Stimulated activated naive CD8-positive, alpha-beta T cell treated with anti-CD3 and anti-CD28 coated beads, Interleukin-15, amount 100 ng/mL, for 72 hours (primary cell): ENCODE measurements at regions not wholly inside any gene's neighbourhood (a gene's known extent, or its start where the extent isn't known, plus 50 kb on each side); places are given as distances from the start of the nearest gene placed in this dataset.

ENCODE experiments used
- ATAC-seq: fragments of 150-1000 bp; cut with Tn5 transposase; 2 replicates; pipeline ENCODE4 v1.10.0; 2021; ENCODE audit warnings: mild to moderate bottlenecking, moderate library complexity
- DNase-seq, 2 donors: peaks; one replicate each; pipeline ENCODE4 v3.0.0; 2021 to 2022
- H3K27ac Mint-ChIP-seq, 2 donors: one replicate each; pipeline ENCODE4 v1.8.0; 2022; ENCODE audit warnings: mild to moderate bottlenecking in 2 of 2, mixed read lengths in 2 of 2, moderate library complexity in 2 of 2
- H3K27me3 Mint-ChIP-seq: one replicate; pipeline ENCODE4 v1.8.0; 2022; ENCODE audit warnings: mixed read lengths
- H3K4me1 Mint-ChIP-seq: one replicate; pipeline ENCODE4 v1.8.0; 2022; ENCODE audit warnings: mild to moderate bottlenecking, mixed read lengths
- H3K4me3 Mint-ChIP-seq, 2 donors: one replicate each; pipeline ENCODE4 v1.8.0; 2022; ENCODE audit warnings: mild to moderate bottlenecking in 2 of 2, mixed read lengths in 2 of 2, moderate library complexity in 1 of 2
- H3K9me3 Mint-ChIP-seq, 2 donors: one replicate each; pipeline ENCODE4 v1.8.0; 2022; ENCODE audit warnings: mixed read lengths in 2 of 2

DNA sequence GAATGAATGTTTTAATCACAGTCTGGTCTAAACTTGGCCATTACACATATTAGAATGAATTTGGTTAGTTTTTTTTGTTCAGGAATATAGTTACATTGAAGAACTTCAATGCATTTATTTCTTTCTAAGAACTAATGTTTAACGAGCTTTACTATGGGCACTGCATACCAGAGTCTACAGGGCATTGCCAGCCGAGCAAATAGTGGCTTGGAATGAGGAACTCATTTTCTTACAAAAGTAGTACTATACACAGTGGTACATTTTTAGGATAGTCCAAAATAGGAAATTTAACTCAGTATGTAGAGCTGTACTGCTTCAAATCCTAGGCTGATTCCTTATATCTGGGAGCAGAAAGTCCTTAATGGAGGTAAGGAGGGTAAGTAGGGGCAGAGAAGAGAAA is 155.4 kb downstream of the CARTPT start:
- Mint-ChIP-seq H3K4me1 (no peaks in the 10 kb centered on the region), H3K27ac (no peak overlapping the region), H3K27me3 (peaks cover 8% of the 10 kb centered on the region), H3K9me3 (no peaks in the 10 kb centered on the region), H3K4me3 (no peak overlapping the region)
- ATAC-seq (no peak), DNase-seq (no peak)

DNA sequence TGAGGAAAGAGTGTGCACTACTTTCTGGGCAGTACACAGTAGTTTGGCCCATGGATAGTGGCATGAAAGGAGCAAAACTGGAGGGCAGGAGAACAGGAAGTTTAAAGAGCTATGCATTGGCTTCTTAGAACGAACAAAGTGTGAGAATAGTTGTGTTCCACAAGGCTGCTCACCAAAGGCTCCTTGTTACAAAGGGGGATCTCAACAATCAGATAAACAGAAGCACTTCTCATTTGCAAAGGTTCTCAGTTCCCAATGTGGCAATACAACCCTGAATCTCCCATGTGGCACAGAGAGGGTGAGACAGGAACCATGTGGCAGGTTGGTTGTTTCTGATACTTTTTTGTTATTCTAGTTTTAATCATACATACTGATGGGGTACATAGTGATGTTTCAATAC is 158.4 kb downstream of the CARTPT start:
- Mint-ChIP-seq H3K9me3 (no peaks in the 10 kb centered on the region), H3K27ac (no peak overlapping the region), H3K27me3 (no peaks in the 10 kb centered on the region), H3K4me1 (no peaks in the 10 kb centered on the region), H3K4me3 (no peak overlapping the region)
- DNase-seq (no peak), ATAC-seq (no peak)

- peak overlapping the region in 1 of 2 donors; percentile 19 for H3K27ac Mint-ChIP-seq
- H3K9me3 Mint-ChIP-seq: no peaks in the 10 kb centered on the region
- H3K27me3 Mint-ChIP-seq: no peaks in the 10 kb centered on the region
- no peaks in the 10 kb centered on the region for H3K4me1 Mint-ChIP-seq
- ATAC-seq: no peak
- DNase-seq: no peak
- H3K4me3 Mint-ChIP-seq: no peak overlapping the region
These were observed 161.5 kb downstream of the CARTPT start for GRCh38 chr5:71880536-71880935.

- no peak overlapping the region for H3K27ac Mint-ChIP-seq
- H3K27me3 Mint-ChIP-seq: no peaks in the 10 kb centered on the region
- peaks cover 2% of the 10 kb centered on the region in 2 donors for H3K9me3 Mint-ChIP-seq
- H3K4me1 Mint-ChIP-seq: no peaks in the 10 kb centered on the region
- ATAC-seq: no peak
- H3K4me3 Mint-ChIP-seq: no peak overlapping the region
- DNase-seq: no peak
These were observed 164.0 kb downstream of the CARTPT start for GRCh38 chr5:71882826-71883741.

- ATAC-seq (no peak), DNase-seq (no peak)
- Mint-ChIP-seq H3K4me1 (no peaks in the 10 kb centered on the region), H3K4me3 (no peak overlapping the region), H3K27me3 (no peaks in the 10 kb centered on the region), H3K9me3 (peaks cover 7% of the 10 kb centered on the region in 2 donors), H3K27ac (no peak overlapping the region)
These were observed 164.6 kb downstream of the CARTPT start for GRCh38 chr5:71883742-71884103.

DNA sequence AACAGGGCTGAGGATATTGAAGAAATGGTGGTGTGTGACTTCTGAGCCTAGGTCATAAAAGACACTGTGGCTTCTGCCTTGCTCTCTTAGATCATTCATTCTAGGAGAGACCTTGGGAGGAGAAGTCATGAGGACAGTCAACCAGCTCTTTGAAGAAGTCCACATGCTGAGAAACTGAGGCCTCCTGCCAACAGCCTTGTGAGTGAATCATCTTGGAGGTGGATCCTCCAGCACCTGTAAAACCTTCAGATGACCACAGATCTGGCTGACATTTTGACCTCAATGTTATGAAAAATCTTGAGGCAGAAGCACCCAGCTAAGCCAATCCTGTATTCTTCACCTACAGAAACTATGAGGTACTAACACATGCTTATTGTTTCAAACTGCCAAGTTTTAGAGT is 165.9 kb downstream of the CARTPT start:
- peaks cover 7 to 12% of the 10 kb centered on the region in 2 donors for H3K9me3 Mint-ChIP-seq
- no peak overlapping the region for H3K27ac Mint-ChIP-seq
- H3K4me3 Mint-ChIP-seq: no peak overlapping the region
- ATAC-seq (no peak), DNase-seq (no peak)
- H3K4me1 Mint-ChIP-seq: no peaks in the 10 kb centered on the region
- H3K27me3 Mint-ChIP-seq: peaks cover 8% of the 10 kb centered on the region

- Mint-ChIP-seq H3K9me3 (peaks cover 7 to 14% of the 10 kb centered on the region in 2 donors), H3K27ac (no peak overlapping the region), H3K4me3 (no peak overlapping the region), H3K27me3 (peaks cover 23% of the 10 kb centered on the region), H3K4me1 (no peaks in the 10 kb centered on the region)
- ATAC-seq: no peak
- no peak for DNase-seq
These were observed 167.3 kb downstream of the CARTPT start for GRCh38 chr5:71886406-71886805.

DNA sequence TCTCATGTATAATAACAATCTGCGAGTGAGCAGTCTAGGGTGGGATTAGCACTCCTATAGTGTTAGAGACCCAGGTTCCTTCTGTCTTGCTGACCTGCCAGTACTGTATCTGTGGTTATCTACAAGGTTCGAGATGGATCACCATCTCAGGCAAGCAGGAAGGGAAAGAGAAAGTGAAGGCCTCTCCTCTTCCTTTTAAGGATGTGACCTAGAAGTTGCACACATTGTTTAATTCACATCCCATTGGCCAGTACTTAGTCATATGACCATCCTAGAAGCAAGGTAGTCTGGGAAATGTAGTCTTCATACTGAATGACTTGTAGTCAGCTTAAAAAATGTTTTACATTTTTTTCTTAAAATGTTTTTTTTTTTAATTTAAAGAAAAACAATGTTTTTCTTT is 168.6 kb downstream of the CARTPT start:
- H3K4me1 Mint-ChIP-seq: no peaks in the 10 kb centered on the region
- DNase-seq: peak; percentile 12 to 21
- ATAC-seq: peak; percentile 97
- peaks cover 7 to 14% of the 10 kb centered on the region in 2 donors for H3K9me3 Mint-ChIP-seq
- no peak overlapping the region for H3K27ac Mint-ChIP-seq
- peaks cover 23% of the 10 kb centered on the region for H3K27me3 Mint-ChIP-seq
- peak overlapping the region in 1 of 2 donors; percentile 31 for H3K4me3 Mint-ChIP-seq

GRCh38 chr5:71891406-71891805 is 172.3 kb downstream of the CARTPT start:
- Mint-ChIP-seq H3K27me3 (peaks cover 31% of the 10 kb centered on the region), H3K27ac (no peak overlapping the region), H3K9me3 (peaks cover 7 to 14% of the 10 kb centered on the region in 2 donors), H3K4me3 (no peak overlapping the region), H3K4me1 (no peaks in the 10 kb centered on the region)
- ATAC-seq: no peak
- no peak for DNase-seq

- Mint-ChIP-seq H3K4me1 (no peaks in the 10 kb centered on the region), H3K27me3 (peaks cover 31% of the 10 kb centered on the region), H3K27ac (peak overlapping the region in 1 of 2 donors; percentile 65), H3K4me3 (no peak overlapping the region), H3K9me3 (peaks cover 7 to 14% of the 10 kb centered on the region in 2 donors)
- no peak for DNase-seq
- ATAC-seq: no peak
These were observed 172.8 kb downstream of the CARTPT start for GRCh38 chr5:71891856-71892255.

DNA sequence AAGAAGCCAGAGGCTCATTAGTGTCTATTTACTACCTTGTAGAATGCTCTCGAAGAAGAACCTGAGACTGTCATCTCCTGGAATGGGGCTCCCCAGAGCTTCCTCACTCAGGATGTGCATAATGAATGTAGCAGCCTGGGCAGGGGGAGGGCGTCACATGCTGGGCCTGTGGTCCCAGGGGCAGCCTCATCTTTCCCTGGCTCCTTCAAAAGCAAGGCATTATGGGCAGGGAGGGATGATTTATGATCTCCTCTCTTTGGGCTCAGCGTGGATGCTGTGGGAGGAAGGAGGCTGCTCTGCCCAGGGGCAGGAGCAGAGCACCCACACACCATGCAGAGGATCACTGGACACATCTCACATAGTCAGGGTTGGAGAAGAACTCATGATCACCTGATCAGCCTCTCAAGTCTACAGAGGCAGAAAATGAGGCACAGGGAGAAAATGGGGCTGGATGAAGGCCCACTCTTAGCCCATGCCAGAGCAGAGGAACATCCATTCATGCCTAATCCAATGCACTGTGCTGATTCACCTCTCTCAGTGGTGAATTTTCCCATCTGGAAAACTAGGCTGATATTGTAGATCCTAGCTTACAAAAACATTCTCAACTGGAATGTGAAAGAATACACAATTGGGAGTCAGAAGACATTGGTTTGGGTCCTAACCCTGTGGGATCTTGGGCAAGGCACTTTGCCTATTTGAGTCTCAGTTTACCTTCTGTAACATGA is 173.7 kb downstream of the CARTPT start:
- DNase-seq (no peak), ATAC-seq (no peak)
- Mint-ChIP-seq H3K4me3 (no peak overlapping the region), H3K9me3 (peaks cover 7 to 14% of the 10 kb centered on the region in 2 donors), H3K27me3 (peaks cover 38% of the 10 kb centered on the region), H3K4me1 (no peaks in the 10 kb centered on the region), H3K27ac (no peak overlapping the region)

GRCh38 chr5:71893451-71893850 is 174.4 kb downstream of the CARTPT start:
- H3K4me3 Mint-ChIP-seq: no peak overlapping the region
- H3K27me3 Mint-ChIP-seq: peaks cover 40% of the 10 kb centered on the region
- H3K4me1 Mint-ChIP-seq: no peaks in the 10 kb centered on the region
- no peak for DNase-seq
- peaks cover 2 to 8% of the 10 kb centered on the region in 2 donors for H3K9me3 Mint-ChIP-seq
- no peak overlapping the region for H3K27ac Mint-ChIP-seq
- ATAC-seq: no peak

DNA sequence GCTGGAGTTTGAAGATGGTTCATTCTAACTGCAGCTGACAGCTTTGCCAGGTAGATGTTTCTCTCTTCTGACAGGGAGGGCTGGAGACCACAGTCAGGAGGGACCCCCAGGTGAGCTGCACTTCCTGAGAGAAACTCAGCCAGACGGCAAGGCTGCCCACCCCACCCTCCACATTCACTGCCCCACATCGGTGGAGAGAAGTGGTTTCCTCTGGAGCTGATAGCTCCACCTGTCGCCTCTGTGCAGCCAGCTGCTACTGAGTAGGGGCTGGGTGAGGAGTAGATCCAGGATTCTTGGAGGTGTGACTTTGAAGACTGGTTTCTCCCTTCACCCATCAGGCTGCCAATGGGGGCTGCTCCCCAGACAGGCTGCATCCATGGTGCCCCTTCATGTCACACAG is 175.0 kb downstream of the CARTPT start:
- ATAC-seq (no peak), DNase-seq (no peak)
- Mint-ChIP-seq H3K9me3 (peaks cover 0 to 7% of the 10 kb centered on the region in 2 donors), H3K4me1 (no peaks in the 10 kb centered on the region), H3K27ac (no peak overlapping the region), H3K4me3 (no peak overlapping the region), H3K27me3 (peaks cover 40% of the 10 kb centered on the region)

DNA sequence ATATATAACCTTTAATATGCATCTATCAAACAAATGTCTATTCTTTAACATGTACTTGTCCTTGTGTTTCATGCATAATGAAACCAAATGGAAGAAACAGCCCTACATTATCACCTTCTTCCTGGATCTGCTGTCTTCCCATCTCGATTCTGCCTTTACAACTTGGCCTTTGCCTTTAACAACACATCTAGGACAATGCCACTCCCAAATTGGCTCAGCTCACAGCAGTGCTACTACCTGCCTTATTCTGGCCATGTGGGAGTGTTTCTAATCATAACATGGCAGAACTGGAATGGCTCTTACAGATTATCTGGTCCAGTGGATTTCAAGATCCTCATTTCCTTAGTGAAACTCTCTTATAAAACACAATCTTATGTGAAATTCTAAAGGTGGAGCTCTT is 176.5 kb downstream of the CARTPT start:
- H3K4me1 Mint-ChIP-seq: no peaks in the 10 kb centered on the region
- H3K27me3 Mint-ChIP-seq: peaks cover 30% of the 10 kb centered on the region
- no peak for DNase-seq
- no peak for ATAC-seq
- no peak overlapping the region for H3K27ac Mint-ChIP-seq
- H3K4me3 Mint-ChIP-seq: no peak overlapping the region
- H3K9me3 Mint-ChIP-seq: no peaks in the 10 kb centered on the region

DNA sequence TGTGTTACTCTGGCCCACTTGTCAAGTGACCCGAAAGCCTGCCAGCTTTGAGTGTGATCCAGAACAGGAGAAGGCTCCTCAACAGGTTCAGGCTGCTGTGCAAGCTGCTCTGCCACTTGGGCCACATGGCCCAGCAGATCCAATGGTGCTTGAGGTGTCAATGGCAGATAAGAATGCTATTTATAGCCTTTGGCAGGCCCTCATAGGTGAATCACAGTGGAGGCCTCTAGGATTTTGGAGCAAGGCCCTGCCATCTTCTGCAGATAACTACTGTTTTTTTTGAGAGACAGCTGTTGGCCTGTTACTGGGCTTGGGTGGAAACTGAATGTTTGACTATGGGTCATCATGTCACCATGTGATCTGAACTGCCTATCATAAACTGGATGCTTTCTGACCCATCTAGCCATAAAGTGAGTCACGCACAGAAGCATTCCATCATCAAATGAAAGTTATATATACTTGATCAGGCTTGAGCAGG is 180.8 kb downstream of the CARTPT start:
- Mint-ChIP-seq H3K4me3 (no peak overlapping the region), H3K27ac (no peak overlapping the region), H3K27me3 (peaks cover 21% of the 10 kb centered on the region), H3K9me3 (no peaks in the 10 kb centered on the region), H3K4me1 (no peaks in the 10 kb centered on the region)
- no peak for DNase-seq
- no peak for ATAC-seq

- H3K4me1 Mint-ChIP-seq: no peaks in the 10 kb centered on the region
These were observed 184.7 kb downstream of the CARTPT start for GRCh38 chr5:71903808-71904207.

More at GRCh38 chr5:71903808-71904207, 184.7 kb downstream of the CARTPT start:
- Mint-ChIP-seq H3K9me3 (no peaks in the 10 kb centered on the region), H3K27me3 (peaks cover 18% of the 10 kb centered on the region), H3K4me3 (no peak overlapping the region), H3K27ac (no peak overlapping the region)
- ATAC-seq: no peak
- DNase-seq: no peak
